B cell (primary cell): ENCODE measurements at regions not wholly inside any gene's neighbourhood (a gene's known extent, or its start where the extent isn't known, plus 50 kb on each side); places are given as distances from the start of the nearest gene placed in this dataset.

Experiments
- EZH2 ChIP-seq: IDR thresholded peaks from 2 replicates; pipeline ENCODE4 v1.6.1; 2012; ENCODE audit warnings: borderline replicate concordance, low read depth, mild to moderate bottlenecking, moderate library complexity, low read length; ENCODE audit not compliant: insufficient read depth, poor library complexity, severe bottlenecking
- TF ChIP-seq, protein P1 (sequence below): fragments of 200-600 bp; IDR thresholded peaks from one replicate; pipeline ENCODE4 v1.8.0; 2022; ENCODE audit warnings: antibody characterized with exemption, mild to moderate bottlenecking

GRCh38 chr9:115442054-115442453 is 324.1 kb upstream of the TNC start:
- TF ChIP-seq, protein P1, sequence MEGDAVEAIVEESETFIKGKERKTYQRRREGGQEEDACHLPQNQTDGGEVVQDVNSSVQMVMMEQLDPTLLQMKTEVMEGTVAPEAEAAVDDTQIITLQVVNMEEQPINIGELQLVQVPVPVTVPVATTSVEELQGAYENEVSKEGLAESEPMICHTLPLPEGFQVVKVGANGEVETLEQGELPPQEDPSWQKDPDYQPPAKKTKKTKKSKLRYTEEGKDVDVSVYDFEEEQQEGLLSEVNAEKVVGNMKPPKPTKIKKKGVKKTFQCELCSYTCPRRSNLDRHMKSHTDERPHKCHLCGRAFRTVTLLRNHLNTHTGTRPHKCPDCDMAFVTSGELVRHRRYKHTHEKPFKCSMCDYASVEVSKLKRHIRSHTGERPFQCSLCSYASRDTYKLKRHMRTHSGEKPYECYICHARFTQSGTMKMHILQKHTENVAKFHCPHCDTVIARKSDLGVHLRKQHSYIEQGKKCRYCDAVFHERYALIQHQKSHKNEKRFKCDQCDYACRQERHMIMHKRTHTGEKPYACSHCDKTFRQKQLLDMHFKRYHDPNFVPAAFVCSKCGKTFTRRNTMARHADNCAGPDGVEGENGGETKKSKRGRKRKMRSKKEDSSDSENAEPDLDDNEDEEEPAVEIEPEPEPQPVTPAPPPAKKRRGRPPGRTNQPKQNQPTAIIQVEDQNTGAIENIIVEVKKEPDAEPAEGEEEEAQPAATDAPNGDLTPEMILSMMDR: no peak
- TF ChIP-seq EZH2: no peak
